ENCODE measurements at regions not wholly inside any gene's neighbourhood (a gene's known extent, or its start where the extent isn't known, plus 50 kb on each side); places are given as distances from the start of the nearest gene placed in this dataset.

DNA sequence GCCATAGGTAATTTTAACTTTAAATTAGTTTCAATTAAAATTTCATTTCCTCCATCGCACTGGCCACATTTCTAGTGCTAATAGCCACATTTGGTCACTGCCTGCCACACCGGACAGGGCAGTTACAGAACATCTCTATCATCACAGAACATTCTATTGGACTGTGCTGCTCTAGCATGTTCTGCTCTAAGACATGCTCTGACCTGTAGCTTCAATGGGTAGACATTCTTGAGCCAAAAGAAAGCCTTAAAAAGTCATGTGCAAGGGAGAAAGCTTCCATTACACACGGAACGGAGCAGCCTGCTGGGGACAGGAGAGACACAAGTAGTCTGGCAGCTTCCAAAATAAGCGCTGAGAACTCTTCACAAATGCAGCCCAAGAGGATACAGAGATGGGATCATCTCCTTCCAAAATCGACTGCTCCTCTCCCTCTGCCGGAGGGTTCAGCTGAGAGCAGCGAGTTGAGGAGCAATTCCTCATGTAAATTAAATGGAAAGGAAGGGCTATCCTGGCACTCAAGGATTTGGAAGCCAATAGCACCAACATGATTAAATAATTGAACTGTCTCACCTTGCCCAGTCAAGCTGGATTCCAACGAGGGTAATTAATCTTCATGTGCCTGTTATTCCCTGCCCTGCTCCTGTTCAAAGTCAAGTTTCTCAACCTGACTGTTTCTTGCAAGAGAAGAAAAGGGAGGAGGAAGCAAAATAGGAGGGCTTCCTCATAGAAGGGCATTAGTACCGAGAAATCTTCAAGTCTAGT lies 336.4 kb upstream of the NOCT start:
- Histone ChIP-seq H3K4me3 (ENCODE audit: low read length in 3 of 3) (no peak overlapping the region), H3K27ac (ENCODE audit: low read depth, low read length) (no peak overlapping the region), H3K4me1 (ENCODE audit: control insufficient read depth in 3 of 3, insufficient read depth in 3 of 3, low read length in 3 of 3) (peaks cover 0 to 6% (median 0%) of the 10 kb centered on the region in 3 donors), H3K9me3 (ENCODE audit: control insufficient read depth in 3 of 3, low read length in 3 of 3) (no peaks in the 10 kb centered on the region), H3K36me3 (ENCODE audit: control insufficient read depth in 3 of 3, insufficient read depth in 3 of 3, low read length in 3 of 3) (no peaks in the 10 kb centered on the region), H3K9ac (ENCODE audit: low read depth in 1 of 3, low read length in 3 of 3) (no peak overlapping the region), H3K27me3 (ENCODE audit: control insufficient read depth in 3 of 3, insufficient read depth in 3 of 3, low read length in 3 of 3) (no peaks in the 10 kb centered on the region)

GRCh38 chr4:138677748-138678147 lies 337.8 kb upstream of the NOCT start:
- H3K36me3 ChIP-seq (ENCODE audit: control insufficient read depth in 3 of 3, insufficient read depth in 3 of 3, low read length in 3 of 3), result no peaks in the 10 kb centered on the region
- no peak overlapping the region for H3K9ac ChIP-seq (ENCODE audit: low read depth in 1 of 3, low read length in 3 of 3)
- no peaks in the 10 kb centered on the region for H3K9me3 ChIP-seq (ENCODE audit: control insufficient read depth in 3 of 3, low read length in 3 of 3)
- peaks cover 0 to 7% (median 2%) of the 10 kb centered on the region in 3 donors for H3K4me1 ChIP-seq (ENCODE audit: control insufficient read depth in 3 of 3, insufficient read depth in 3 of 3, low read length in 3 of 3)
- no peak overlapping the region for H3K4me3 ChIP-seq (ENCODE audit: low read length in 3 of 3)
- no peaks in the 10 kb centered on the region for H3K27me3 ChIP-seq (ENCODE audit: control insufficient read depth in 3 of 3, insufficient read depth in 3 of 3, low read length in 3 of 3)
- H3K27ac ChIP-seq (ENCODE audit: low read depth, low read length), result no peak overlapping the region

DNA sequence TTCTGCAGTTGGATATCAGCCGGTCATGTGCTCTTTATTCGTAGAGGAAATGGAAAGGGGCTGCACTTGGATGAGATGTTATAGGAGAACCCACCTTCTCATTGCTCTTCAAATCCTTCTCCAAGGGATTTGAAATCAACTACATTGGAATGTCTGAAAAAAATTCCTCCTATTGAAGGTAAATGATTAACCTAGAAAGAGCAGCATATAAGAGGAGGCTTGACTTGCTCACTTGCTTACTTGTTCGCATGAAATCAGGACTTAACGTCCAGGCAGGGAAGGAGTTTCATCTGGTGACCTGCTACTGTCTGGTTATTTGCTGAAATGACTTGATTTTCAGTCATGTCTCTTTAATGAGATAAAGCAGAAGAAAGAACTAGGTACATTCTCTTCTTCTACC lies 338.4 kb upstream of the NOCT start:
- Histone ChIP-seq H3K4me1 (ENCODE audit: control insufficient read depth in 3 of 3, insufficient read depth in 3 of 3, low read length in 3 of 3) (peaks cover 0 to 6% (median 2%) of the 10 kb centered on the region in 3 donors), H3K36me3 (ENCODE audit: control insufficient read depth in 3 of 3, insufficient read depth in 3 of 3, low read length in 3 of 3) (no peaks in the 10 kb centered on the region), H3K27me3 (ENCODE audit: control insufficient read depth in 3 of 3, insufficient read depth in 3 of 3, low read length in 3 of 3) (no peaks in the 10 kb centered on the region)

DNA sequence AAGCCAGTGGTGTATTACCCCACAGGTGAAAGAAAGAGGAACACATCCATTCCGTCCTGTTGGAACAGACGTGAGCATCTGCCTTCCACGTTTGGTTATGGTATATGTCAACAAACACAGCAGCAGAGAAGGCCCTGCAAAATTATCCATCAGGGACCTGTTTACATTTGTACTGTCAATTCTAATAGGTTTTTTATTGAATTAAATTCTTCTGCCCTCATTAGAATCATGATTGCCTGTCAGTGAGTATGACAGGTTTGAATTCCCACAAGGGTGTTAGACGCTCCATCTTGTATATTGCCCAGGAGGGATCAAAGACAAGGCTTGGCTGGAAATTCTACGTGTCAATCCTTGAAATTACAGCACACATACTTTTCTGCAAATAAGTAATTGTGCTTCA lies 339.9 kb upstream of the NOCT start:
- peaks cover 2 to 7% (median 5%) of the 10 kb centered on the region in 3 donors for H3K4me1 ChIP-seq (ENCODE audit: control insufficient read depth in 3 of 3, insufficient read depth in 3 of 3, low read length in 3 of 3)
- H3K36me3 ChIP-seq (ENCODE audit: control insufficient read depth in 3 of 3, insufficient read depth in 3 of 3, low read length in 3 of 3), result no peaks in the 10 kb centered on the region
- no peak overlapping the region for H3K27ac ChIP-seq (ENCODE audit: low read depth, low read length)
- H3K27me3 ChIP-seq (ENCODE audit: control insufficient read depth in 3 of 3, insufficient read depth in 3 of 3, low read length in 3 of 3), result peaks cover 0 to 2% (median 0%) of the 10 kb centered on the region in 3 donors
- H3K9me3 ChIP-seq (ENCODE audit: control insufficient read depth in 3 of 3, low read length in 3 of 3), result no peaks in the 10 kb centered on the region
- H3K4me3 ChIP-seq (ENCODE audit: low read length in 3 of 3), result no peak overlapping the region
- H3K9ac ChIP-seq (ENCODE audit: low read depth in 1 of 3, low read length in 3 of 3), result no peak overlapping the region

More for the DNA sequence above, 338.4 kb upstream of the NOCT start:
- Histone ChIP-seq H3K9ac (ENCODE audit: low read depth in 1 of 3, low read length in 3 of 3) (no peak overlapping the region), H3K9me3 (ENCODE audit: control insufficient read depth in 3 of 3, low read length in 3 of 3) (no peaks in the 10 kb centered on the region), H3K27ac (ENCODE audit: low read depth, low read length) (no peak overlapping the region), H3K4me3 (ENCODE audit: low read length in 3 of 3) (no peak overlapping the region)

DNA sequence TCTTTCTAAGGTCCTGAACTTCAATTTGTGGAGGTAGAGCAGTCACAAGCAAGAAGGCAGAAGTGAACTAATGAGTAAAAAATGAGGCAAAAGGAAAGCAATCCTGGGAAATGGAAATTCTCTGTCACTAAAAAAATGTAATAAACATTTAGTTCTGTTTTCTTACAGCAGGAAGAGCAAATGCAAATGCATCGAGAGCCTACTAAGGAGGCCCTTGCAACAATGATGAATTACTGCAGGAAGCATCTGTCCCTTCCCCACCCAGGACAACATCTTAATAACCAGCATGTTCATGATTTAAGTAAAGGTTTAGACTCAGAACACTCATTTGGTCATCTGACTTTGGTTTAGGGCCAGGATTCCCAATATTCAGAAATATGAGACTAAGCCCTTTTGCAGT lies 341.4 kb upstream of the NOCT start:
- Histone ChIP-seq H3K4me1 (ENCODE audit: control insufficient read depth in 3 of 3, insufficient read depth in 3 of 3, low read length in 3 of 3) (peaks cover 2 to 7% (median 5%) of the 10 kb centered on the region in 3 donors), H3K9ac (ENCODE audit: low read depth in 1 of 3, low read length in 3 of 3) (no peak overlapping the region), H3K4me3 (ENCODE audit: low read length in 3 of 3) (no peak overlapping the region), H3K27me3 (ENCODE audit: control insufficient read depth in 3 of 3, insufficient read depth in 3 of 3, low read length in 3 of 3) (peaks cover 0 to 2% (median 0%) of the 10 kb centered on the region in 3 donors), H3K27ac (ENCODE audit: low read depth, low read length) (no peak overlapping the region), H3K9me3 (ENCODE audit: control insufficient read depth in 3 of 3, low read length in 3 of 3) (no peaks in the 10 kb centered on the region), H3K36me3 (ENCODE audit: control insufficient read depth in 3 of 3, insufficient read depth in 3 of 3, low read length in 3 of 3) (no peaks in the 10 kb centered on the region)

DNA sequence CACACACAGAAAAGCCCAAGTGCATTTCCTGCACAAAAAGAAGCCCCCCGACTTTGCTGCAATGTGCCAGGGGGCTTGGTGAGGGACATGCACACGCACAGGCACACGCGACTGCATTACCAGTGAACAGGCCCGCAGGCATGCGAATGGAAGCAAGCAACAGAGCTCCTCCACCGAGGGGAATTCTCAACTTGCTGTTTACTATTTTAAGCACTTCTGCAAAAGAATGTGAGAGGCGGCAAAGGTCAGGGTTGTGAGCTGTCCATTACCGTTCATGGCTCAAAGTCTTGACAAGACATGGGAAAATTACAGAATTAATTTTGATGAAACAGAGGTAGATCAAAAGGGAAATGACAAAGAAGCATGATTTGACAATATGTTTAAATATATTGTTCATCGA lies 342.5 kb upstream of the NOCT start:
- peaks cover 0 to 2% (median 0%) of the 10 kb centered on the region in 3 donors for H3K27me3 ChIP-seq (ENCODE audit: control insufficient read depth in 3 of 3, insufficient read depth in 3 of 3, low read length in 3 of 3)
- H3K27ac ChIP-seq (ENCODE audit: low read depth, low read length), result no peak overlapping the region
- no peak overlapping the region for H3K9ac ChIP-seq (ENCODE audit: low read depth in 1 of 3, low read length in 3 of 3)
- no peaks in the 10 kb centered on the region for H3K36me3 ChIP-seq (ENCODE audit: control insufficient read depth in 3 of 3, insufficient read depth in 3 of 3, low read length in 3 of 3)
- no peak overlapping the region for H3K4me3 ChIP-seq (ENCODE audit: low read length in 3 of 3)
- peaks cover 2 to 7% (median 5%) of the 10 kb centered on the region in 3 donors for H3K4me1 ChIP-seq (ENCODE audit: control insufficient read depth in 3 of 3, insufficient read depth in 3 of 3, low read length in 3 of 3)
- no peaks in the 10 kb centered on the region for H3K9me3 ChIP-seq (ENCODE audit: control insufficient read depth in 3 of 3, low read length in 3 of 3)

- Histone ChIP-seq H3K9me3 (ENCODE audit: control insufficient read depth in 3 of 3, low read length in 3 of 3) (no peaks in the 10 kb centered on the region), H3K36me3 (ENCODE audit: control insufficient read depth in 3 of 3, insufficient read depth in 3 of 3, low read length in 3 of 3) (no peaks in the 10 kb centered on the region), H3K9ac (ENCODE audit: low read depth in 1 of 3, low read length in 3 of 3) (no peak overlapping the region), H3K27me3 (ENCODE audit: control insufficient read depth in 3 of 3, insufficient read depth in 3 of 3, low read length in 3 of 3) (peaks cover 0 to 2% (median 0%) of the 10 kb centered on the region in 3 donors), H3K4me1 (ENCODE audit: control insufficient read depth in 3 of 3, insufficient read depth in 3 of 3, low read length in 3 of 3) (peaks cover 2 to 7% (median 5%) of the 10 kb centered on the region in 3 donors), H3K4me3 (ENCODE audit: low read length in 3 of 3) (no peak overlapping the region), H3K27ac (ENCODE audit: low read depth, low read length) (no peak overlapping the region)
Measured at GRCh38 chr4:138672393-138672976, 343.1 kb upstream of the NOCT start.

- no peak overlapping the region for H3K4me3 ChIP-seq (ENCODE audit: low read length in 3 of 3)
- peaks cover 2 to 7% (median 5%) of the 10 kb centered on the region in 3 donors for H3K4me1 ChIP-seq (ENCODE audit: control insufficient read depth in 3 of 3, insufficient read depth in 3 of 3, low read length in 3 of 3)
- no peak overlapping the region for H3K27ac ChIP-seq (ENCODE audit: low read depth, low read length)
- peaks cover 0 to 2% (median 0%) of the 10 kb centered on the region in 3 donors for H3K27me3 ChIP-seq (ENCODE audit: control insufficient read depth in 3 of 3, insufficient read depth in 3 of 3, low read length in 3 of 3)
- H3K9ac ChIP-seq (ENCODE audit: low read depth in 1 of 3, low read length in 3 of 3), result no peak overlapping the region
- no peaks in the 10 kb centered on the region for H3K36me3 ChIP-seq (ENCODE audit: control insufficient read depth in 3 of 3, insufficient read depth in 3 of 3, low read length in 3 of 3)
- no peaks in the 10 kb centered on the region for H3K9me3 ChIP-seq (ENCODE audit: control insufficient read depth in 3 of 3, low read length in 3 of 3)
Measured at GRCh38 chr4:138671606-138672084, 343.9 kb upstream of the NOCT start.

- Histone ChIP-seq H3K4me3 (ENCODE audit: low read length in 3 of 3) (no peak overlapping the region), H3K36me3 (ENCODE audit: control insufficient read depth in 3 of 3, insufficient read depth in 3 of 3, low read length in 3 of 3) (no peaks in the 10 kb centered on the region), H3K27ac (ENCODE audit: low read depth, low read length) (no peak overlapping the region), H3K27me3 (ENCODE audit: control insufficient read depth in 3 of 3, insufficient read depth in 3 of 3, low read length in 3 of 3) (peaks cover 0 to 2% (median 0%) of the 10 kb centered on the region in 3 donors), H3K9me3 (ENCODE audit: control insufficient read depth in 3 of 3, low read length in 3 of 3) (no peaks in the 10 kb centered on the region), H3K9ac (ENCODE audit: low read depth in 1 of 3, low read length in 3 of 3) (no peak overlapping the region), H3K4me1 (ENCODE audit: control insufficient read depth in 3 of 3, insufficient read depth in 3 of 3, low read length in 3 of 3) (peaks cover 2 to 7% (median 5%) of the 10 kb centered on the region in 3 donors)
Measured at GRCh38 chr4:138671106-138671505, 344.5 kb upstream of the NOCT start.

- no peak overlapping the region for H3K4me3 ChIP-seq (ENCODE audit: low read length in 3 of 3)
- peaks cover 2 to 7% (median 5%) of the 10 kb centered on the region in 3 donors for H3K4me1 ChIP-seq (ENCODE audit: control insufficient read depth in 3 of 3, insufficient read depth in 3 of 3, low read length in 3 of 3)
- H3K9ac ChIP-seq (ENCODE audit: low read depth in 1 of 3, low read length in 3 of 3), result no peak overlapping the region
- H3K27me3 ChIP-seq (ENCODE audit: control insufficient read depth in 3 of 3, insufficient read depth in 3 of 3, low read length in 3 of 3), result peaks cover 0 to 2% (median 0%) of the 10 kb centered on the region in 3 donors
- no peaks in the 10 kb centered on the region for H3K9me3 ChIP-seq (ENCODE audit: control insufficient read depth in 3 of 3, low read length in 3 of 3)
- no peak overlapping the region for H3K27ac ChIP-seq (ENCODE audit: low read depth, low read length)
- H3K36me3 ChIP-seq (ENCODE audit: control insufficient read depth in 3 of 3, insufficient read depth in 3 of 3, low read length in 3 of 3), result no peaks in the 10 kb centered on the region
Measured at GRCh38 chr4:138670681-138671080, 344.9 kb upstream of the NOCT start.
